ENCODE measurements at regions not wholly inside any gene's neighbourhood (a gene's known extent, or its start where the extent isn't known, plus 50 kb on each side); places are given as distances from the start of the nearest gene placed in this dataset.

DNA sequence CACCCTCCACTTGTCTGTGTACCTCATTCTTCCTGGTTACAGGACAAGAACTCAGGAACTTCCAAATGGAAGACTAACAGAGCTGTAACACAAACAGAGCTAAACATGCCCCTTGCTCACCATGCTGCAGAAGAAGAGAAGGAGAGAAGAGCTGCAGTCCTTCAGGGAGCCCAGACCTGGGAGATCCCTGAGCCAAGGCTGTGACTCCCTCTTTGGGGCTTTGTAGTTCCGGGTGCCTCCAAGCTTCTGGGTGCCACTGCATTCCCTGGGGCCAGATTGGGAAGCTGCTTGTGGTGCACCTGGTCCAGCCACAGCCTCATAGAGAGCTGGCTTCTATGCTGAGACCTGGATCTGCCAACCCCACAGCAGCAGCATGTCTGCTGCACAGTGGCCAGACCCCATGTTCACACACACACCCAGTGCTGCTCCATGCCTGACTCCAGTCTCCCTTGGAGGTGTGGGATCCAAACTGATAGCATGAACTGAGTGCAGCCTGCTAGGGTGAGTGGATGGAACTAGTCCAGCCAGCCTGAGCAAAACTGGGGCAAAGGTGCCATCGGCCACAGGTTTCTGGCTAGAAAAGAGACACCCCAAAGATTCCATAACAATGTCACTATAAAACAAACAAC is 263.0 kb upstream of the NRIP1 start:
- Mint-ChIP-seq H3K9me3 (no peaks in the 10 kb centered on the region), H3K27ac (ENCODE audit: low read depth) (no peak overlapping the region), H3K4me3 (no peak overlapping the region), H3K4me1 (no peaks in the 10 kb centered on the region), H3K27me3 (peaks cover 11% of the 10 kb centered on the region), H3K36me3 (ENCODE audit: insufficient read depth) (no peaks in the 10 kb centered on the region)
- no peak for ATAC-seq (replicated peaks; ENCODE audit: extremely low read depth, poor library complexity, severe bottlenecking)
- DNase-seq (ENCODE audit: low spot score in 2 of 2) = no peak

GRCh38 chr21:15329191-15329590 is 264.4 kb upstream of the NRIP1 start:
- no peak for ATAC-seq (replicated peaks; ENCODE audit: extremely low read depth, poor library complexity, severe bottlenecking)
- H3K4me1 Mint-ChIP-seq = no peaks in the 10 kb centered on the region
- DNase-seq (ENCODE audit: low spot score in 2 of 2) = no peak
- no peak overlapping the region for H3K27ac Mint-ChIP-seq (ENCODE audit: low read depth)
- H3K9me3 Mint-ChIP-seq = no peaks in the 10 kb centered on the region
- no peaks in the 10 kb centered on the region for H3K36me3 Mint-ChIP-seq (ENCODE audit: insufficient read depth)
- peaks cover 17% of the 10 kb centered on the region for H3K27me3 Mint-ChIP-seq
- no peak overlapping the region for H3K4me3 Mint-ChIP-seq

GRCh38 chr21:15330872-15331271 is 266.1 kb upstream of the NRIP1 start:
- Mint-ChIP-seq H3K9me3 (no peaks in the 10 kb centered on the region), H3K36me3 (ENCODE audit: insufficient read depth) (no peaks in the 10 kb centered on the region), H3K4me1 (no peaks in the 10 kb centered on the region), H3K27me3 (peaks cover 26% of the 10 kb centered on the region), H3K27ac (ENCODE audit: low read depth) (no peak overlapping the region), H3K4me3 (no peak overlapping the region)
- ATAC-seq (replicated peaks; ENCODE audit: extremely low read depth, poor library complexity, severe bottlenecking) = no peak
- DNase-seq (ENCODE audit: low spot score in 2 of 2) = no peak

- DNase-seq (ENCODE audit: low spot score in 2 of 2) (no peak), ATAC-seq (replicated peaks; ENCODE audit: extremely low read depth, poor library complexity, severe bottlenecking) (no peak)
- Mint-ChIP-seq H3K27ac (ENCODE audit: low read depth) (no peak overlapping the region), H3K9me3 (no peaks in the 10 kb centered on the region), H3K27me3 (peaks cover 37% of the 10 kb centered on the region), H3K4me3 (no peak overlapping the region), H3K4me1 (no peaks in the 10 kb centered on the region), H3K36me3 (ENCODE audit: insufficient read depth) (no peaks in the 10 kb centered on the region)
These were observed 267.8 kb upstream of the NRIP1 start for GRCh38 chr21:15332572-15332971.

DNA sequence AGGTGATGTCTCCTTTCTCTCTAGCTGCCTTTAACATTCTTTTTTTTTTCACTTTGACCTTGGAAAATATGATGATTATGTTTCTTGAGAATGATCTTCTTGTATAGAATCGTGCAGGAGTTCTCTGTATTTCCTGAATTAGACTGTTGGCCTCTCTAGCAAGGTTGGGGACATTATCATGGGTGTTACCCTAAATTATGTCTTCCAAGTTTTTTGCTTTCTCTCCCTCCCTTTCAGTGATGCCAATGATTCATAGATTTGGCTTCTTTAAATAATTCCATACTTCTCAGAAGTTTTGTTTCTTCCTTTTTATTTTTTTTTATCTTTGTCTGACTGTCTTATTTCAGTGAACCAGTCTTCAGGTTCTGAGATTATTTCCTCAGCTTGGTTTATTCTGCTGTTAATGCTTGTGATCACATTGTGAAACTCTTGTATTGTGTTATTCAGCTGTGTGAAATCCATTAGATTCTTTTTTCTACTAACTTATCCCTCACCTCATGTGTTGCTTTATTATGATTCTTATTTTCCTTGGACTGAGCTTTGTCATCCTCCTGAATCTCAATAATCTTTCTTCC is 268.4 kb upstream of the NRIP1 start:
- Mint-ChIP-seq H3K36me3 (ENCODE audit: insufficient read depth) (no peaks in the 10 kb centered on the region), H3K27me3 (peaks cover 40% of the 10 kb centered on the region), H3K27ac (ENCODE audit: low read depth) (no peak overlapping the region), H3K4me1 (no peaks in the 10 kb centered on the region), H3K4me3 (no peak overlapping the region), H3K9me3 (no peaks in the 10 kb centered on the region)
- ATAC-seq (replicated peaks; ENCODE audit: extremely low read depth, poor library complexity, severe bottlenecking) (no peak), DNase-seq (ENCODE audit: low spot score in 2 of 2) (no peak)

- no peak for ATAC-seq (replicated peaks; ENCODE audit: extremely low read depth, poor library complexity, severe bottlenecking)
- no peak overlapping the region for H3K4me3 Mint-ChIP-seq
- H3K4me1 Mint-ChIP-seq = no peaks in the 10 kb centered on the region
- no peak for DNase-seq (ENCODE audit: low spot score in 2 of 2)
- H3K9me3 Mint-ChIP-seq = no peaks in the 10 kb centered on the region
- H3K27me3 Mint-ChIP-seq = peaks cover 40% of the 10 kb centered on the region
- H3K27ac Mint-ChIP-seq (ENCODE audit: low read depth) = no peak overlapping the region
- H3K36me3 Mint-ChIP-seq (ENCODE audit: insufficient read depth) = no peaks in the 10 kb centered on the region
These were observed 269.2 kb upstream of the NRIP1 start for GRCh38 chr21:15333951-15334350.

DNA sequence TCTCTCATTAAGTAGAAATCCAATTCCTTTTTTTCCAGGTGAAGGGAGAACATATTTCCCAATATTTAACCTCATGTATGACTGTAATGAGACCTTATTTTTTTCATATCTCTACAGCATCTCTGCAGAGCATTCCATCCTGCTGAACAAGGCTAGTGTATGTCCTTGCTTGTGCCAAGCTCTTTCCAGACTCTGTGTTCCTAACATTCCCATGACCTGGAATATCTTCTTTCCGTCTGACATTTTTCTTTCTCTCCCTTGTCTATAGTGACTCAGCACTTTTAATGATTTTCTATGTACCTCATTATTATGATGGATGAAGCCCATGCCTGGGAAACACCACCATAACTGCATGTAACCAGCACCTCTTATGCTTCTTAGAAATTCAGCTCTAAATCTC is 278.3 kb upstream of the NRIP1 start:
- Mint-ChIP-seq H3K36me3 (ENCODE audit: insufficient read depth) (no peaks in the 10 kb centered on the region), H3K4me1 (no peaks in the 10 kb centered on the region), H3K27ac (ENCODE audit: low read depth) (no peak overlapping the region), H3K27me3 (peaks cover 69% of the 10 kb centered on the region), H3K4me3 (no peak overlapping the region), H3K9me3 (no peaks in the 10 kb centered on the region)
- no peak for DNase-seq (ENCODE audit: low spot score in 2 of 2)
- no peak for ATAC-seq (replicated peaks; ENCODE audit: extremely low read depth, poor library complexity, severe bottlenecking)

GRCh38 chr21:15352009-15352408 is 287.2 kb upstream of the NRIP1 start:
- ATAC-seq (replicated peaks; ENCODE audit: extremely low read depth, poor library complexity, severe bottlenecking) (no peak), DNase-seq (ENCODE audit: low spot score in 2 of 2) (no peak)
- Mint-ChIP-seq H3K9me3 (no peaks in the 10 kb centered on the region), H3K27me3 (peaks cover 15% of the 10 kb centered on the region), H3K4me1 (peaks cover 5% of the 10 kb centered on the region), H3K27ac (ENCODE audit: low read depth) (no peak overlapping the region), H3K36me3 (ENCODE audit: insufficient read depth) (no peaks in the 10 kb centered on the region), H3K4me3 (no peak overlapping the region)

DNA sequence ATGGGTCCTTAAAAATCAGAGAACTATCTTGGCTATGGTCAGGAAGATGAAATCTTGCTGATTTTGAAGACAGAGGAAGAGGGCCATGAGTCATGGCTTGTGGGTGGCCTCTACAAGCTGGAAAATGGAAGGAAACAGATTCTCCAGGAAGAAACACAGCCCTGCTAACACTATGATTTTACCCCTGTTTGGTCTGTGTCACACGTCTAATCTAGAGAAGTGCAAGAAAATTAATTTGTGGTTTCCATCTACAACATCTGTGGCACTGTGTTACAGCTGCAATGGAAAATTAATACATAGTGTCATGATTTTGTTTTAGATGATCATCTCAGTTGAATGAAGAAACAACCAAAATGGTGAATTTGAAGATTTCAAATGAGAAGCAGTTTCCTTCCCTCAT is 288.7 kb upstream of the NRIP1 start:
- Mint-ChIP-seq H3K4me1 (peaks cover 5% of the 10 kb centered on the region), H3K27me3 (no peaks in the 10 kb centered on the region)
- ATAC-seq (replicated peaks; ENCODE audit: extremely low read depth, poor library complexity, severe bottlenecking) = no peak

GRCh38 chr21:15354516-15354915 is 289.7 kb upstream of the NRIP1 start:
- Mint-ChIP-seq H3K4me3 (no peak overlapping the region), H3K36me3 (ENCODE audit: insufficient read depth) (no peaks in the 10 kb centered on the region), H3K27me3 (no peaks in the 10 kb centered on the region), H3K4me1 (peaks cover 5% of the 10 kb centered on the region), H3K27ac (ENCODE audit: low read depth) (no peak overlapping the region), H3K9me3 (no peaks in the 10 kb centered on the region)
- DNase-seq (ENCODE audit: low spot score in 2 of 2) (no peak), ATAC-seq (replicated peaks; ENCODE audit: extremely low read depth, poor library complexity, severe bottlenecking) (no peak)

More for the DNA sequence above, 288.7 kb upstream of the NRIP1 start:
- H3K9me3 Mint-ChIP-seq = no peaks in the 10 kb centered on the region
- H3K27ac Mint-ChIP-seq (ENCODE audit: low read depth) = no peak overlapping the region
- H3K36me3 Mint-ChIP-seq (ENCODE audit: insufficient read depth) = no peaks in the 10 kb centered on the region
- no peak overlapping the region for H3K4me3 Mint-ChIP-seq
- no peak for DNase-seq (ENCODE audit: low spot score in 2 of 2)

- Mint-ChIP-seq H3K4me1 (peaks cover 5% of the 10 kb centered on the region), H3K36me3 (ENCODE audit: insufficient read depth) (no peaks in the 10 kb centered on the region), H3K4me3 (no peak overlapping the region), H3K27me3 (no peaks in the 10 kb centered on the region), H3K9me3 (no peaks in the 10 kb centered on the region), H3K27ac (ENCODE audit: low read depth) (no peak overlapping the region)
- DNase-seq (ENCODE audit: low spot score in 2 of 2) = no peak
- no peak for ATAC-seq (replicated peaks; ENCODE audit: extremely low read depth, poor library complexity, severe bottlenecking)
These were observed 290.3 kb upstream of the NRIP1 start for GRCh38 chr21:15355066-15355465.

DNA sequence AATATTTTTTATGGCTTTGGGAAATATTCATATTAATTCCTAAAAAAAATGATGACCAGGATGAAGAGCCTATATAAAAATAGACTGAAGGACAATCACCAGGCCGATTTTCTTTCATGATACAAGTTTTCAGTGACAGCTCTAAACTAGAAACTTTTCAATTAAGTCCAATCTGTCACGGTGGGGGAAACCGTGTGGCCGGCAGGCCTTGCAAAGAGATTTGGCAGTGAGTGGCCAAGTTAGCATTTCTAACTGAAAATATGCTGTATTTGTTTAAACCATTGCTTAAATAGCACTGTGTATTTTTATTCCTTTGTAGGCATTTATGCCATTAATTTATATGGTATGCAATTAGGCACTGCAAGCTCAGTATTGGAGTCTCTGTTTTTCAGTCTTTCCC is 294.5 kb upstream of the NRIP1 start:
- no peak overlapping the region for H3K4me3 Mint-ChIP-seq
- H3K27me3 Mint-ChIP-seq = no peaks in the 10 kb centered on the region
- peaks cover 5% of the 10 kb centered on the region for H3K4me1 Mint-ChIP-seq
- no peak overlapping the region for H3K27ac Mint-ChIP-seq (ENCODE audit: low read depth)
- no peaks in the 10 kb centered on the region for H3K9me3 Mint-ChIP-seq
- ATAC-seq (replicated peaks; ENCODE audit: extremely low read depth, poor library complexity, severe bottlenecking) (no peak), DNase-seq (ENCODE audit: low spot score in 2 of 2) (no peak)
- H3K36me3 Mint-ChIP-seq (ENCODE audit: insufficient read depth) = no peaks in the 10 kb centered on the region

GRCh38 chr21:15362458-15362857 is 297.7 kb upstream of the NRIP1 start:
- Mint-ChIP-seq H3K27me3 (no peaks in the 10 kb centered on the region), H3K4me1 (no peaks in the 10 kb centered on the region), H3K9me3 (peaks cover 15% of the 10 kb centered on the region), H3K36me3 (ENCODE audit: insufficient read depth) (no peaks in the 10 kb centered on the region), H3K4me3 (no peak overlapping the region), H3K27ac (ENCODE audit: low read depth) (no peak overlapping the region)
- ATAC-seq (replicated peaks; ENCODE audit: extremely low read depth, poor library complexity, severe bottlenecking) (no peak), DNase-seq (ENCODE audit: low spot score in 2 of 2) (no peak)

All from central memory CD8-positive, alpha-beta T cell (primary cell).